ENCODE measurements at regions not wholly inside any gene's neighbourhood (a gene's known extent, or its start where the extent isn't known, plus 50 kb on each side); places are given as distances from the start of the nearest gene placed in this dataset.

DNA sequence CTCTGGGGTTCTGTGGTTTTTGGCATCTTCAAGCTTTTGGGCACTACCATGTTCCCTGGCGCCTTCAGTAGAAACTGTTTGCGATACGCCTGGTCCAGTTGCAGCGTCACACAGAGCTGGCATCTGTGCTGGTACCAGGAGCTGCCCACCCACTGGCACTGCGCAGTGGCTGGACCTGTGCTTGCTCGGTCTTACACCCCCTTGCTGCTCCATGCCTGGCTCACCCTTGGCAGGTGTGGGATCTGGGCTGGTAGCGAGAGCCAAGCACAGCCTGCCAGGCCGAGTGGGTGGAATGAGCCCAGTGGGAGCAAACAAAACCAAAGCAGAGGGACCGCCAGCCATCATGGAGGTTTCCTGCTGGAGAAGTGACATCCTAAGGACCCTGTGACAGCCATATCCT, 170.2 kb upstream of the IRX2 start:
- H3K4me3 ChIP-seq (ENCODE audit: low read depth, low read length), result no peak overlapping the region
- DNase-seq (ENCODE audit: low read depth), result no peak

DNA sequence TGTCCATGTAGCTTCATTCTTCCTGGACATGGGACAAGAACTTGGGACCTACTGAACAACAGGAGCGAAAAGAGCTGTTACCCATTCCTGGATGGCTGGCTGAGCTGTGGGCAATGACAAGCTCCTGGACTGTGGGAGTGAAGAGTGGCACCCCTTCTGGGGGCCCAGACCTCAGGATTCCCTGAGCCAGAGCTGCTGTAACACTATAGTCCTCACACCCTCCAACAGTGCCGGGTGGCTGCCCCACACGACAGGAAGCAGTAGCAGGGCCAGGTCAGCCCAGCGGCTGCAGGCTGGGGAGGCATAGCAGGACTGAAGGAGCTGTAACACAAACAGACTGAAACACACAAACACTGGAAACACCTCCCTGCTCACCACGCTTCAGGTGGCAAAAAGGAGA, 169.7 kb upstream of the IRX2 start:
- DNase-seq (ENCODE audit: low read depth), result no peak
- no peak overlapping the region for H3K4me3 ChIP-seq (ENCODE audit: low read depth, low read length)

DNA sequence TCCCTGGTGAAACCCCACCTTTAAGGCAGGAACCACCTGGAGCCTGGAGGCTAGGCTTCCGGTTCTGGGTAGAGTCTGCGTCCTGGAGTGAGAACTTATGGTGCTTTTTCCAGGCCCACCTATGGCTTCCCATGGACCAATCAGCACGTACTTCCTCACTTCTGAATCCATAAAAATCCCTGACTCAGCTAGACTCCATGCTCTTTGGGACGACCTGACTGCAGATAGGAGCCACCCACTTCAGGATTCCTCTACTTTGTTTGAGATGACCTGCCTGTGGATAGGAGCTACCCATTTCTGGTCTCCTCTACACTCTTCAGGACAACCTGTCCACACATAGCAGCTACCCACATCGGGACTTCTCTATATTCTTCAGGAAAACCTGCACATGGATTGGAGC, 168.8 kb upstream of the IRX2 start:
- DNase-seq (ENCODE audit: low read depth), result no peak
- H3K4me3 ChIP-seq (ENCODE audit: low read depth, low read length), result no peak overlapping the region

DNA sequence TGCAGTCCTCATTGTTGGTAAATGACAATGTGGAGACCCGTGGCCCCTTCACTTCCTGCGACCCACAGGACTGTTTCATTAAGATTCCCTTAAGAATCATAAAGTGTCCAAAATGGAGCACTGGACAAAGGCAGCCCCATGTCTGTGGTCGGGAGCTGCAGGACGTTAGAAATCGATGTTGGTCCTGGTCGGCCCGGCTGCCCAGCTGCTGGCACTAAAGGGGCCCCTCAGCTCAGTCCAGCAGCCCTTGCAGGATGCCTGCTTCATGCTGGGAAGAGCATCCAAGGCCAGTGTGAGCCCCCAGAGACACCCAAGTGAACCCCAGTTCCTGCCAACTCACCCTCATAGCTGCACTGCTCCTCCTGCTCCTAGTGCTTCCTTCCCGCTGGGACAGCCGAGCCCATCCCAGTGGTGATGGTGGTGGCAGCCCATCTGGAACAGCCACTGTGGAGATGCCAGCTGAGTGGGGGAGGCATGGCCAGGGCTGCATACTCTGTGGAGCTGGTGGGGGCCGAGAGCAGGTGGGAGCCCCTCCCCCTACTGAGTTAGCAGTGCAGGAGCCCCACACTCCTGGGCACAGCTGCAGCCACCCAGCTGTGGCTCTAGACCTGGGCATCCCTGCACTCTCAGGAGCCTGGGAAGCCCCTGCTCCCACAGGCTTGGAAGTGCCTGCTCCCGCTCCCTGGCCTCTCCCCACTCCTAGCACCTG, 168.0 kb upstream of the IRX2 start:
- DNase-seq (ENCODE audit: low read depth), result no peak
- no peak overlapping the region for H3K4me3 ChIP-seq (ENCODE audit: low read depth, low read length)

DNA sequence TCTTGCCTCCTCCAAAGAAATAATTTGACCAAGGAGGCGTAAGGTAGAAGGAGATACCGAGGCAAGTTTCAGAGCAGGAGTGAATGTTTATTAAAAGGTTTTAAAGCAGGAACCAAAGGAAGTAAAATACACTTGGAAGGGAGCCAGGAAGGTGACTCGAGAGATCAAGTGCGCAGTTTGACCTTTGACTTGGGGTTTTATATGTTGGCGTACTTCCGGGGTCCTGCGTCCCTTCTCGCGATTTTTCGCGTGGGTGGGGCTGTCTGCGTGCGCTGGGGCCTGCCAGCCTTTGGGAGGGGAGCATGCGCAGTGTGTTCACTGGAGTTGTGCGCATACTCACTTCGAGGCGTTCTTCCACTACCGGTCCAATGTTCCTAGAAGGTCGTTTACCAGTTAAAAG, 166.0 kb upstream of the IRX2 start:
- no peak for DNase-seq (ENCODE audit: low read depth)

DNA sequence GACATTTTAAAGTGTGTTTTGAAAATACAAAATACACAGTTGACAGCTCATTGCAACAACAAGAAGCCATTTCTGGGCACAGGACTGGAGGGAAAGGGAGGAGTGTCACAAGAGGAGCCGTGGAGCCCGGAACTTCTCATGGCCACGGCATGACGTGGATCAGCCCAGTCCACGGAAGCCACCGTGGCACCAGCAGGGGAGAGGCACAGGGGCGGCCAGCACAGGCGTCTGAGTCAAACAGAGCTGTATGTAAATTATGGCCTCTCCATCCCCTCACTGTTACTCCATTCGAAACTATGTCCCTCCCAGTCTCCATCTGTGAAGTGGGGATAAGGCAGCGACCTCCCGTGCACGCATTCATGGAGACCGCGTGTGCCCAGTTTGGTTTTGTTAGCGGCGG, 165.6 kb upstream of the IRX2 start:
- no peak for DNase-seq (ENCODE audit: low read depth)
- no peak overlapping the region for H3K4me3 ChIP-seq (ENCODE audit: low read depth, low read length)

More for the DNA sequence above, 166.0 kb upstream of the IRX2 start:
- H3K4me3 ChIP-seq (ENCODE audit: low read depth, low read length), result no peak overlapping the region

DNA sequence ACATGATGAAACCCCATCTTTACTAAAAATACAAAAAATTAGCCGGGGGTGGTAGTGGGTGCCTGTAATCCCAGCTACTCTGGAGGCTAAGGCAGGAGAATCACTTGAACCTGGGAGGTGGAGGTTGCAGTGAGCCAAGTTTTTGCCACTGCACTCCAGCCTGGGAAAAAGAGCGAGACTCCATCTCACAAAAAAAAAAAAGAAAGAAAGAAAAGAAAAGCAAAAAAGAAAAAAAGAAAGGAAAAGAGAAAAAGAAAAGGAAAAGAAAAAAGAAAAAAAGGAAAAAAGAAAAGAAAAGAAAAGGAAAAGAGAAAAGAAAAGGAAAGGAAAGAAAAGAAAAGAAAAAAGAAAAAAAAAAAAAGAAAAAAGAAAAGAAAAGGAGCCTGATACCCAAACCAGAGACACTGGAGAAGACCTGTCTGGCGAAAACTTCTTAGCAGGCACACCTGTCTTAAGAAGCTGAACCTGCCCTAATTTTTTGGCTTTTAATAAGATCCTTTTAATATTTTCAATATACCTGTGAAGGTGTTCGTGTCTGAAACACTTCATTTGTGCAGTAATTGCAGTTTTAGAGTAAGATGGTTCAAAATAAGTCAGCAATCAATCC, 164.7 kb upstream of the IRX2 start:
- no peak overlapping the region for H3K4me3 ChIP-seq (ENCODE audit: low read depth, low read length)
- DNase-seq (ENCODE audit: low read depth), result no peak

DNA sequence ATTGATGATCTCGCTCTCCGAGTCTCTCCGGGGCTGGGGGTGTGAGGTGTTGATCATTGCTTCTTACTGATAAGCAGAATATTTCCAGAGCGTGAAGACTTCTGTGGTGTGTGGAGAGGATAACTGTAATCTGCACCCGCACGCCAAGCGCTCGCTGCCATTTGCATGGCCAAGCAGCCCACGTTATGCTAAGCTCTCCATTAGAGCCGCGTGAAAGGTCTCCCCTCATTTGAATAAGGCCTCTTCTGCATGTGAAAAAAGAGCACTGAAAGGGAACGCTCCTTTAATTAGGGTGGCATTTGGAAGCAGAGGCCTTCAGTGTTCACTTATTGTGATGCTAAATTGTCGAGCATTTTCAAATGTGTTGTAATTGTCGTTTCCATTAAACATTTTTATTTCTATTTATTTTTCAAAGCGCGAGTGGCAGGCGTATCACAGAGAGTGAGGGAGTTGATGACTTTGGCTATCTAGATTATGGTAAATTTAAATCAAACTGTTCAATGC, 163.6 kb upstream of the IRX2 start:
- no peak for DNase-seq (ENCODE audit: low read depth)

DNA sequence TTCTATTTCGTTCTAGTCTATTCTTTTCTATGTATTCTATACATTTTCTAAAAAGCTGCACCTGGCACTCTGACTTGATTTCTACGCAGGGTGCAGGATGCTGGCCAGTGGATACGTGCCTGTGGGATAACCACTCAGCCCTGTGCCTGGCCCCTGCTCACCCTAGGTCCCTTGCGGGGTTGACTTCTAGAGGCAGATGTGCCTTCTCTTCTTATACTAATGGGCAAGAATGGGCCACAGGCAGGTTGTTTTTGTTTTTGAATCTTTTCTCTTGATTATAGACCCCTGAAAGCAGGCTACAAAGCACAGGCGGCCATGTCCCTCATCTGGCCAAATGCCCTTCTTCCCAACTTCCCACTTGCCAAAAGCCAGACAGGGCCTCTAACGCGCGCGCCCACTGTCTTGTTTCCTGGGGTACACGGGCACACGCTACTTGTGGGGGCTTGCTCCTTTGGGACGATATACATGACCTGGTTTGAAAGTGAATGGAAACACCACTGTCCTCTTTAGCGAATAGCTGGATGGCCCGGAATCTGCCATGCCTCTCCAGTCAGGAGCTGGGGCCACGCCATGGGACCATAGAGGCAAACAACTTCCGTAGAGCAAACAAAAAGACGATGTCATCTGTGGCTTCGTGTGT, 162.7 kb upstream of the IRX2 start:
- H3K4me3 ChIP-seq (ENCODE audit: low read depth, low read length), result no peak overlapping the region
- DNase-seq (ENCODE audit: low read depth), result no peak

More for the DNA sequence above, 163.6 kb upstream of the IRX2 start:
- no peak overlapping the region for H3K4me3 ChIP-seq (ENCODE audit: low read depth, low read length)

DNA sequence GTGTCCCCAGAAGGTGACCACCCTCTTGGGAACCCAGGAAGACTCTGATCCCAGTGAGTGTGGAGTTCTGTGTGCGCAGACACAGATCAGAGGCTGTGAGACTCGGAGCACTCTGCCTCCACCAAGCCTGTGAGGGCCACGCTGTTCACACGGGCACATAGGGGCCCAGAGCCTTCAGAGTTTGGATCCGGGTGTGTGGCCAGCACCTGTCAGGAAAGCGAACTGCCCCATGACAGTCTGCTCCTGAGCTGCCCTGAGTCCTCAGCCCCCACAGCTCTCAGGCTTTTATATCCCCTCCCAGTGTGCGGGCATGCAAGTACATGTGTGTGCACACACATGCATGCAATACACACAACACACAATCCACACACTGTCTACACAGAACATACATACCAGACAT, 161.8 kb upstream of the IRX2 start:
- H3K4me3 ChIP-seq (ENCODE audit: low read depth, low read length), result no peak overlapping the region
- no peak for DNase-seq (ENCODE audit: low read depth)

DNA sequence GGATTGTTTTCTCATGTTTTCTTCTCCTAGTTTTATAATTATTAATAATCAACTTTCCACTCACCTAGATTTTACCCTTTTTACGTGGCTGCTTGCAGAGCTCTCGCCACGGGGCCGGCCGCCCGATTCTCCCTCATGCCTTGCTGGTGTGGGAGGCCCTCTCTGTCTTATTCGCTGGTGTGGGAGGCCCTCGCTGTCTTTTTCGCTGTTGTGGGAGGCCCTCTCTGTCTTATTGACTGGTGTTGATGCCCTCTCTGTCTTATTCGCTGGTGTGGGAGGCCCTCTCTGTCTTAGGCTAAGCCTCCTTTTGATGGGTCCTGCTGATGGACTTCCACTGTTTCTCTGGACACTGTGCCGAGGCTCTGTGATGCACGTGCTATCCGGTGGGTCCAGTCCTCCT, 161.3 kb upstream of the IRX2 start:
- no peak for DNase-seq (ENCODE audit: low read depth)
- H3K4me3 ChIP-seq (ENCODE audit: low read depth, low read length), result no peak overlapping the region

DNA sequence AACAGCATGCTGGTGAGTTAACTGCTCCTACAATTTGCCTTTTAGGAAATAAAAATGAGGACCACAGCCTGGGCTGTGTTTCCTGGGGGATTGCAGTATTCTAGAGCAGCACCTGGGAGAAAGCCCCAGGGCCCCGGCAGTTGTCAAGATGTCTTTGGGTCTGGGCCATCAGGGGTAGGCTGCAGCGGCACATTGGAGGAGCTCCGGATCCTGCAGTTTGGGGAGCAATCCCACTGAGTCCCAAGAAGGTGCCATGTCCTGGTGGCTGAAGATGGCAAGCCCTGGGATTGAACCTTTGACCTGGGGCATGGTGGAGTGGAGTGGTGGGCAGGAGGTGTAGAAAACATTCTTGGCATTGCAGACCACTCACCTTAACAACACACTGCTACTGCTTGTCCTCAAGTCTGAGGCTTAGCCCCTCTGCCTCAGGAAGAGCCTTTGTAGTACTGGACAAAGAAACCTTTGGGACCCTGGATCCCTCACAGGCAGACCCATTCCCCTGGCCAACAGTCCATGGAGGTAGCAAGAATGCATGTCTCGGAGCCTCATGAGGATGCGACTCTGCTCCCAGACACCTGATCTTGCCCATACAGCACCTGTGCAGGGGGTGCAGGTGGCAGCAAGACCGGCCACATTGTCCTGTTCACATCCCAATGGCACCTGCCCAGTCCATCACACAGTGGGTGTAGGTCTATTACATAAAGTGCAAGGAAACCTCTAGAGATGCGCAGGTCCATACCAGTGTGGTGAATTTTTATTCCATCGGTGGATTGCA, 159.1 kb upstream of the IRX2 start:
- DNase-seq (ENCODE audit: low read depth), result no peak

DNA sequence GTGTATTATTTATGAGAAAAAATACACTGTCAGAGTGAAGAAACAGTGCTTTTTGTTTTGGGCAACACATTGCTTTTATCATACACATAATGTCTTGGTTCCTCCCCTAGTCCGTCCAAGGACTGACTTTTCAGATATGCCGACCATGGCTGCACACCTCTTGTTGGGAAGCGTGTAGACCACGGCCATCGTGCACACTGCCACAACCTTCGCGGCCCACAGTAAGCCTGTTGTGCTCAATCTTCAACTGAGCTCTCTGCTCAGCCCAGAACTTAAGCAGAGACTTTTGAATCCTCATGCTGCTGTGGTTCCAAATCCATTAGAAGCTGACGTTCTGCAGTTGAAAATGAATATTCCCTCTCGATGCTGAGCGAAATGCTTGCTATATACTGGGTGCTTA, 157.6 kb upstream of the IRX2 start:
- H3K4me3 ChIP-seq (ENCODE audit: low read depth, low read length), result no peak overlapping the region

More for the DNA sequence above, 159.1 kb upstream of the IRX2 start:
- H3K4me3 ChIP-seq (ENCODE audit: low read depth, low read length), result no peak overlapping the region

DNA sequence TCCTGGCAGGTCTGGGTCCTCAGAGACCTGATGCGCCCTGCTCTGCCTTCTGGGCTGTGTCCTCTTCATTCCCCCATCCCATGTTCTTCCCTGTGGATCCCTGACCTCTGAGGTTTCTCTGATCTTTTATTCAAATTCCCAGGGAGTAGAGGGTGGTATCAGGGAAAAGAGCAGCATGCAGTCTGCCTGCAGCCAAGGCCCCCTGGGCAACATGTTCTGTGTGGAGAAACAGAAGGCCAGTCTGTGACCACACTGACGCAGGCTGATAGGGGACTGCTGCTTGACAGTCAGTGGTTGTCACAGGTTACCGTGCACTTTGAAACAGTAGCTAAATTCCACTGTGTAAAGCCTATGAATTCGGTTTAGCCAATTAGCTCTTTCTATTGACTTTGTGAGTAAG, 156.6 kb upstream of the IRX2 start:
- H3K4me3 ChIP-seq (ENCODE audit: low read depth, low read length), result no peak overlapping the region
- no peak for DNase-seq (ENCODE audit: low read depth)

More for the DNA sequence above, 157.6 kb upstream of the IRX2 start:
- no peak for DNase-seq (ENCODE audit: low read depth)

DNA sequence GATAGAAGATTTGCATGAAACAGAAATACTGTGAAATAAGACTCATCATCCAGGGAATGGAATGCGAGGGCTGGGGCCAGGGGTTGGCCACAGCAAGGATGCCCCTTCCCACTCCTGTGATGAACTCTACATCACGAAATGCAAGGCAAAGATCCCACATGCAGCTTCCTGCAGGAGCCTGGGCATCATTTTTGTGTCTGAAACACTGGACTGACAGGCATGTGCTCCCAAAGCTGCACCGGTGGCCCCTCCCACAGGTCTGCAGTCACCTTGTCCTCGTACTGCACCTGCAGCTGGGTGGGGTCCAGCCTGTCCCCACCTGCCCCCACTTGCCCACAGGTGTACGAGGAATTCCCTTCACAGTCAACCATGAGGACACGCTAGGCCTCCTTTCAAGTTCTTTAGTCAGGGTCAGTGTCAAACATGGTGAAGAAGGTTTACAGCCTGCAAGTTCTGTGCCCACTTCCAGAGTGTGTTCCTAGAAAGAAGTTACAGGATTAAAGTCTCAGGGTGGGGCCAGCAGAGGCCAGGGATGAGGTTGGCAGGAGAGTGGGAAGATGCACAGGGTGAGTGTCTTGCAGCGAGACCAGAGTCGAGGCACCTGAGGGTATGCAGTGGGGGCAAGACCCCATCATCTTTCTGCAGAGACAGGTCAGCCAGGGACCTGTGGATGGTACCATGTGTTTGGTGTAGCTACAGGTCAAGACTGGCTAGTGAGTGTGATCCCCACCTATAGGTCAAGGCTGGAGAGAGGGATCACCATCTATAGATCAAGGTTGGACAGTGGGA, 155.0 kb upstream of the IRX2 start:
- H3K4me3 ChIP-seq (ENCODE audit: low read depth, low read length), result no peak overlapping the region
- DNase-seq (ENCODE audit: low read depth), result no peak

DNA sequence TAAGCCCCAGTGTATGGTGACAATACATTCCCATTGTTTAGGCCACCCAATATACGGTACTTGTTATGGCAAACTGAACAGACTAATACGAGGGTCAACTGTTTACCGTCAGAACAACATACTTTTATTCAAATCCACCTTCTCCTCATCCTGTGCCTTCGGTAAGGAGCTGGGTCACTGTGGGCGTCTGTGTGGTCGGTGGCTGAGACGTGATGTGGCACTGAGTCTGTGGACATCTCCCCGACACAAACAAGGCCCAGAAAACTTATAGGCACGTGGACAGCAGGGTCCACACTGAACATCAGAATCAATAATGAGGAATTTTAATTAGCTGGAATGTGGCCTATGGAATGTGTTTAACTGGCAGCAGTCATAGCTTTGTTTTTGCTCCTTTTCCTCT, 154.3 kb upstream of the IRX2 start:
- no peak for DNase-seq (ENCODE audit: low read depth)
- no peak overlapping the region for H3K4me3 ChIP-seq (ENCODE audit: low read depth, low read length)

DNA sequence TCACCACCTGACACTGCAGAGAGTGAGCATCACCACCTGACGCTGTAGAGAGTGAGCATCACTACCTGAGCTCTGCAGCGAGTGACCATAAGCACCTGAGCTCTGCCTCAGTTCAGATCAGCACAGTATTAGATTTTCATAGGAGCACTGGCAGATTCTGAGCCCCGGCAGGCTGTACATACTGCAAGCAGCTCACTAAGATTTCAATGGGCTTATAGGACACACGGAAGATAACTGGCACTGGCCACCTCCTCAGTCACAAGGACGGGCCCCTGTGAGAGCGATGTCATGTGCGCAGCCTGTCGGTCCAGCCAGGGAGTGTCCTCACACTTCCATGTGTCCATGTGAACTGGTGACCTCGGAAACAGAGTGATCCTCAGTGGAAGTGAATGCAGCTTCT, 153.5 kb upstream of the IRX2 start:
- no peak overlapping the region for H3K4me3 ChIP-seq (ENCODE audit: low read depth, low read length)
- no peak for DNase-seq (ENCODE audit: low read depth)

DNA sequence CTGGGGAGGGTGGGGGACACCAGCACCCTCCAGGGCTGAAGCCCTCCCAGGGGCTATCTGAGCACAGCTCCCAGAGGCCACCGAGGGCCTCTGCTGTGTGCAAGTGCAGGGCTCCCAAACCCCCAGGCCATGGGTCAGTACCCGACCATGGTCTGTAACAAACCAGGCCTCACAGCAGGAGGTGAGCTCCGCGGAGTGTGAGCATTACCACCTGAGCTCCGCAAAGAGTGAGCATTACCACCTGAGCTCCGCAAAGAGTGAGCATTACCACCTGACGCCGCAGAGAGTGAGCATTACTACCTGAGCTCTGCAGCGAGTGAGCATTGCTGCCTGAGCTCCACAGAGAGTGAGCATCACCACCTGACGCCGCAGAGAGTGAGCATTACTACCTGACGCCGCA, 152.9 kb upstream of the IRX2 start:
- no peak for DNase-seq (ENCODE audit: low read depth)
- no peak overlapping the region for H3K4me3 ChIP-seq (ENCODE audit: low read depth, low read length)
